ENCODE measurements at regions not wholly inside any gene's neighbourhood (a gene's known extent, or its start where the extent isn't known, plus 50 kb on each side); places are given as distances from the start of the nearest gene placed in this dataset.

- no peak for DNase-seq
- ATAC-seq = no peak
Observed at GRCh38 chr9:81190659-81191058, 498.7 kb downstream of the TLE1 start.

DNA sequence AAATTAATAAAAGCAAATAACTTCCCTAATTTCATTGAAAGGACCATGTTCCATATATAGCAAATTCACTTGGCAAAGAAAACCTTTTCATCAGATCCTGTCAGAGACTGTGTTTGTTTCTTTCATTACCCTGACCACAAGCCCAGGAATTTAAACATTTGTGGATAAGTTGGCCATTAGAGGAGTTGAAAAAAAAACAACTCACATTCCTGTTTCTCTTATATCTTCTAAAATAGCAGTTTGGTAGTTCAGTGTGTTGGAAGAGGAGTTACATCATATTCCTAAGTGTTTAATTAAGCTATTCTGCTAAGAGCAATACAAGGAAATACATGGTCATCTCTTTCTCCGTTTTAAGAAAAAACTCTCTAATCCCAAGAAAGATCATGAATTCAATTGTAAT is 505.6 kb downstream of the TLE1 start:
- no peak for DNase-seq

GRCh38 chr9:81182431-81182830 is 506.9 kb downstream of the TLE1 start:
- DNase-seq (no peak), ATAC-seq (no peak)

More for the DNA sequence above, 505.6 kb downstream of the TLE1 start:
- ATAC-seq = no peak

DNA sequence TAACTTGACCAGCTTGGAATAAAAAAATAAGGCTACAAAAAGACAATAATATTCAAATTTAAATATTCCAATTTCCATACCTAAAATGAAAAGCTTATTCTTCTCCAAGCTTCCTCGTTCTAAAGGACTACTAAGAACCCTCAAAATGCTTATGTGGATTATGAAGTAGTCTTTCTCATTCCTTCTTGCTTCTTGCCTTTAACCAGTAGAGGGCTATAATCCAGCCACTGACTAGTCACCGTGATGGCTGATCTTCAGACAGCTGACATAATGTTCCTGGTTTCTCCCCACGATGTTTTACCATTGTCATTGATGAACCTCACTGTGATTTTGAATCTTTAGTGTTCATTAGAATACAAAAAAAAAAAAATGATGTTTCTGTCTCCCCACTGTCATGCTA is 515.3 kb downstream of the TLE1 start:
- DNase-seq = no peak
- ATAC-seq = no peak

DNA sequence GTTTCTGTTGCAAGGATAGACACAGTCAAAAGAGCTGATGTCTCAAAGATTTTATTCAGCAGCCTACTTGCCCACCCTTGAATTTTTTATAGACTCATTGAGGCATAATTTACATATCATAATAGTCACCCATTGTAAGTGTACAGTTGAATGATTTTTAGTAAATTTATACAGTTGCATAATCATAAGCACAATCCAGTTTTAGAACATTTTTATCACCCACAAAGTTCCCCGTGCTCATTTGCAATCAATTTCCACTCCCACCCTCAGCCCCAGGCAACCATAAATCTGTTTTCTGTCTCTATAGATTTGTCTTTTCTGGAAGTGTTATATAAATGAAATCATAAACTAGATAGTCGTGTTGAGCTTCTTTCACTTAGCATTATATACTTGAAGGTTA is 517.7 kb downstream of the TLE1 start:
- DNase-seq (no peak), ATAC-seq (no peak)

DNA sequence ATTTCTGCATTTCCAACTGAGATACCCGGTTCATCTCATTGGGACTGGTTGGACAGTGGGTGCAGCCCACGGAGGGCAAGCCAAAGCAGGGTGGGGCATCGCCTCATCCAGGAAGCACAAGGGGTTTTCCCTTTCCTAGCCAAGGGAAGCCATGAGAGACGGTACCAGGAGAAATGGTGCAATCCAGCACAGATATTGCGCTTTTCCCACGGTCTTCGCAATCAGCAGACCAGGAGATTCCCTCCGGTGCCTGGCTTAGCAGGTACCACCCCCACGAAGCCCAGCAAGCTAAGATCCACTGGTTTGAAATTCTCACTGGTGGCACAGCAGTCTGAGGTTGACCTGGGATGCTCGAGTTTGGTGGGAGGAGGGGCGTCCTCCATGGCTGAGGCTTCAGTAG is 527.0 kb downstream of the TLE1 start:
- ATAC-seq (no peak), DNase-seq (no peak)

DNA sequence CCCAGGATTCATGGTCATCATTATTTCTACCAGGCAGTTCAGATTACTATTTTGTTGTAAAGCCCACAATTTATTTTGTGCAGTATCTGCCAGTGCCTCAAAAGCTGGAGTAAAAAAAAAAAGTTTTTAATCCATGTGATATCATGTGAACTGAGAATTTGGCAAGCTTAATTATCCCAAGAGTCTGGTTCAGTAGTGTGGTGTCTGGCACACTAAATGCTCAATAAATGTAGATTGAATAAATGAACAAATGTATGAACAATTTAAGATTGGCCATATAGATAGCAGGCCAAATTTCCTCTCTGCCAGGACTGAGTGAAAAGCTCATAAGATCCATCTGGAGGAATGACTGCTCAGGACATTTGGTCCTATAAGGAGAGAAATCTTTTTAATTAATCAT is 533.0 kb downstream of the TLE1 start:
- DNase-seq (no peak), ATAC-seq (no peak)

- ATAC-seq = no peak
- no peak for DNase-seq
Observed at GRCh38 chr9:81150016-81150625, 539.2 kb downstream of the TLE1 start.

- DNase-seq (no peak), ATAC-seq (no peak)
Observed at GRCh38 chr9:81146684-81147337, 542.5 kb downstream of the TLE1 start.

- DNase-seq (no peak), ATAC-seq (no peak)
Observed at GRCh38 chr9:81146241-81146640, 543.1 kb downstream of the TLE1 start.

- ATAC-seq (no peak), DNase-seq (no peak)
Observed at GRCh38 chr9:81145331-81145963, 543.9 kb downstream of the TLE1 start.

DNA sequence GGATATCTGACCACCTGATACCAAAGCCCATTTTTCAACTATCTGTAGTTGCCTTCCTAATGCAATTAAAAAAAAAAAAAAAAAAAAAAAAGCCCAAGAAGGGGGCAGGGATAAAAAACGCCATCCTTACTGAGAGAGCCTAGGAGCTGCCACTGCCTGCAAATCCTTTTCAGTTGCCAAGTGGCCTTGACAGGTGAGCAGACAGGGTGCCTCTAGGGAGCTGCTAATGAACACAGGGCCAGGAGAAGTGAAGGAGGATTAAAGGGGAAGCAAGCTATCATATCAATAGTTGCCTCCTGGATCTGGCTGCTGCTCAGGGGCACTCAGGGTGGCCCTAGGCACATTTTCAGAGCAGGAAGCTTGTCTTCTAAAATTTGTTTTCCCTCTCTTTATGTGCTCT is 547.4 kb downstream of the TLE1 start:
- DNase-seq (no peak), ATAC-seq (no peak)

DNA sequence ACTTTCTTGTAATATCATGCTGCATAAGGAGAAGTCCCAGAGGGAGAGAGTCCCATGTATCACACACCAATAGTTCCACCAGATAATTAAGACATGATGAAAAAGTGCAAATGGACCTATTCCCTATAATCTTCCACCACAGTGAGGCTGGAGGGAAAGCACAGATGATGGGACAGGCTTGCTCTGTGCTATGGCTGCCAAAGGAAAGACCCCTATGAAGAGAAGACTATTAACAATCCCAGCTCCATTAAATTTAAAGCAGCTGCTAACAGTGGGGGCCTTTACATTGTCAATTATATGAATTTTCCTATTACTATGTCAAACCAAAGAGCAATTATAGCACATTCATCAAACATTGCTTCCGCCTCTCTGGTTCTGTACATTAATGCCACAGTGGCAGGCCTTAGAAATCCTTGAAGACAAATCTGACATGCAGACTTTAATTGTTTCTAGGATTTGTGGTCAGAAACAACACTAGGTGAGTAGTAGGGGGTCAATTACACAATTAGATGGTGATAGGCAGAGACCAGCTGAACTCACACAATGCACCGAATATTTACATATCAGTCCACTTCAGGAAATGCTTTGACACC is 551.3 kb downstream of the TLE1 start:
- DNase-seq = no peak

DNA sequence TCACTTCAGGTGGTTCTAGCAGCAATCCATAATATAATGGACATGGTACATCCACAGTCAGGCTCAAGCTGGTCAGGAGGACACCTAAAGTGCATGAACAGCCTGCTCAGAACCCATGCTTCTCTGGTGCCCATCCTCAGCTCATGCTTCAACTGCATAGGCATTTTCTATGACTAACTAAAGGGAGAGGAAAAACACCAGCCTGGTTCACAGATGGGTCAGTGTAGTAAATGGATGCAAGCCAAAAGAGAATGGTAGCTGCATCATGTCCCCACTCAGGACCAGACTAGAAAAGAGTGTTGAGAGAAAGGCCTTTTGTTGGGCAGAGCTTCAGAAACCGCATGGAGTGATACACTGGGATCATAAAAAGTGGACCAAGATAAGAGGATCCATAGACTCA is 556.6 kb downstream of the TLE1 start:
- DNase-seq (no peak), ATAC-seq (no peak)

More for the DNA sequence above, 551.3 kb downstream of the TLE1 start:
- ATAC-seq = no peak

GRCh38 chr9:81132318-81132717 is 557.0 kb downstream of the TLE1 start:
- ATAC-seq (no peak), DNase-seq (no peak)

- ATAC-seq (no peak), DNase-seq (no peak)
Observed at GRCh38 chr9:81128701-81129100, 560.6 kb downstream of the TLE1 start.

- ATAC-seq (no peak), DNase-seq (no peak)
Observed at GRCh38 chr9:81125446-81126092, 563.8 kb downstream of the TLE1 start.

DNA sequence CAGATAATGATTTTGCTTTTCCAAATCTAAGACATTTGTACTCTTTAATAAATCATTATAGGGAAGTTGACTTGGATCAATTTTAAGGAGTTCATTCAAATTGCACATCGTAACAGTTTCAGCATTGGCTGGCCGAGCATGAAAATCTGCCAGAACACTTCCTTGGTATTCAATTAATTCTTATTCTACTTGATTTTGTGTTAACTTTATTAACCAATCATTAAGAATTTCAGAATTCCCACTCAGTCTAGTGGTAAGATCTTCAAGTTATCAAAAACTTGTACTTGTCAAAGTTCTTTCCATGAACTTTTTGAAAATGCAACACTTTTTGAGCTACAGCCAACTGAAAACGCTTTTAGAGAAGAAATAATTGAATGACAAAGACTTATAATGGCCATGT is 565.8 kb downstream of the TLE1 start:
- ATAC-seq (no peak), DNase-seq (no peak)

DNA sequence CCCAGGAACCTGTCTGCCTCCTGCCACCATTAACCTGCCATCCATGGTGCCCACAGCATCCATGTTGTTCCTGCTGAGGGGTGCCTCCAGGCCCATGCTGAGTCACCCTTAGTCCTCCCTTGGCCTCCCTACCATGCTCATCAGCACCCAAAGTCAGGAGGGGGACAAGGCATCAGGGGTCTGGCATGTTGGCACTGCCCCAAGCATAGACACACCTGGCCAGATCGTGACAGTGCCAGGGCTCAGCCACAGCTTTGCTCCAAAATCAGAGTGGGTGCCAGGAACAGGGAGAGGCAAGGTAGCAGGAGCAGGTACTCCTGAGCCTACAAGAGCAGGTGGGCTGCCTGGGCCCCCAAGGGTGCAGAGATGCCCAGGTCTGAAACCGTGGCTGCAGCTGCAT is 566.6 kb downstream of the TLE1 start:
- ATAC-seq (no peak), DNase-seq (no peak)

- ATAC-seq = no peak
Observed at GRCh38 chr9:81119591-81119990, 569.8 kb downstream of the TLE1 start.

GRCh38 chr9:81118416-81118815 is 570.9 kb downstream of the TLE1 start:
- ATAC-seq (no peak), DNase-seq (no peak)

More at GRCh38 chr9:81119591-81119990, 569.8 kb downstream of the TLE1 start:
- no peak for DNase-seq

- ATAC-seq (no peak), DNase-seq (no peak)
Observed at GRCh38 chr9:81116340-81117137, 572.8 kb downstream of the TLE1 start.

Data from stimulated activated naive CD8-positive, alpha-beta T cell treated with anti-CD3 and anti-CD28 coated beads, Interleukin-15, Interleukin-2, amounts not matched to agents 100 U/mL and 50 U/mL, for 24 hours (primary cell).